K562 (cell line): ENCODE measurements at regions not wholly inside any gene's neighbourhood (a gene's known extent, or its start where the extent isn't known, plus 50 kb on each side); places are given as distances from the start of the nearest gene placed in this dataset.

Source experiments
- CHD4 ChIP-seq: fragments of 200-600 bp; sonication (generic); IDR thresholded peaks from 3 replicates; pipeline ENCODE4 v1.6.1; 2012; ENCODE audit warnings: low read depth, mild to moderate bottlenecking, mixed read lengths, low read length, inconsistent platforms; ENCODE audit not compliant: insufficient read depth, insufficient replicate concordance, poor library complexity, severe bottlenecking
- CREB3 ChIP-seq: fragments of 450-650 bp; conservative IDR thresholded peaks from 2 replicates; pipeline ENCODE4 v1.6.1; 2016; ENCODE audit warnings: missing genetic modification characterization, low read depth, mild to moderate bottlenecking, missing compliant biosample characterization, moderate library complexity
- CTCF ChIP-seq, 3 experiments: IDR thresholded peaks in 2 of 3; conservative IDR thresholded peaks in 1 of 3; 2 replicates each; pipeline ENCODE4 v1.5.1; 2011 to 2012; ENCODE audit warnings: low read length in 3 of 3, mild to moderate bottlenecking in 3 of 3, control low read depth in 2 of 3, improper control_type of control experiment in 1 of 3, inconsistent platforms in 1 of 3, low read depth in 1 of 3, mixed read lengths in 1 of 3, moderate library complexity in 1 of 3; ENCODE audit not compliant: insufficient read depth in 2 of 3
- HMGN3 ChIP-seq: IDR thresholded peaks from 2 replicates; pipeline ENCODE4 v1.6.1; 2011; ENCODE audit warnings: borderline replicate concordance, low read depth, mild to moderate bottlenecking, mixed read lengths, low read length; ENCODE audit not compliant: insufficient read length; ENCODE audit errors: extremely low read depth
- PREB ChIP-seq: sonication (generic); formaldehyde crosslinking; IDR thresholded peaks from 2 replicates; pipeline ENCODE4 v1.8.1; 2023; ENCODE audit warnings: mild to moderate bottlenecking, missing genetic modification reagents
- SMAD4 ChIP-seq: fragments of 250-450 bp; sonication (Bioruptor Pico); conservative IDR thresholded peaks from 2 replicates; pipeline ENCODE4 v1.8.0; 2021; ENCODE audit warnings: inconsistent platforms, mild to moderate bottlenecking, moderate library complexity
- YY1 ChIP-seq, 3 experiments: IDR thresholded peaks; 2 replicates each; pipeline ENCODE4 v1.6.1; 2011; ENCODE audit warnings: low read length in 2 of 3, mild to moderate bottlenecking in 2 of 3, moderate library complexity in 2 of 3, borderline replicate concordance in 1 of 3, control low read depth in 1 of 3, low read depth in 1 of 3; ENCODE audit not compliant: insufficient read depth in 3 of 3, insufficient replicate concordance in 2 of 3, control insufficient read depth in 1 of 3, insufficient read length in 1 of 3; ENCODE audit errors: extremely low read depth in 1 of 3

- TF ChIP-seq CHD4 (no peak), YY1 (IDR thresholded peaks at IDR 0.05; ENCODE audit: borderline replicate concordance in 1 of 3, control insufficient read depth in 1 of 3, extremely low read depth in 1 of 3, insufficient read depth in 3 of 3, insufficient read length in 1 of 3, insufficient replicate concordance in 2 of 3, low read depth in 1 of 3, low read length in 2 of 3) (no peak), SMAD4 (CRISPR knock-in tag) (no peak), CREB3 (tag) (no peak), CTCF (IDR thresholded peaks at IDR 0.05 in 2 of 3, conservative IDR thresholded peaks at IDR 0.05 in 1 of 3; ENCODE audit: insufficient read depth in 2 of 3, low read depth in 1 of 3, low read length in 3 of 3) (no peak), PREB (CRISPR knock-in tag) (no peak), HMGN3 (no peak)
Measured at GRCh38 chr10:78921895-78922294, 146.9 kb upstream of the ZMIZ1 start.
